ENCODE measurements at regions not wholly inside any gene's neighbourhood (a gene's known extent, or its start where the extent isn't known, plus 50 kb on each side); places are given as distances from the start of the nearest gene placed in this dataset.

DNA sequence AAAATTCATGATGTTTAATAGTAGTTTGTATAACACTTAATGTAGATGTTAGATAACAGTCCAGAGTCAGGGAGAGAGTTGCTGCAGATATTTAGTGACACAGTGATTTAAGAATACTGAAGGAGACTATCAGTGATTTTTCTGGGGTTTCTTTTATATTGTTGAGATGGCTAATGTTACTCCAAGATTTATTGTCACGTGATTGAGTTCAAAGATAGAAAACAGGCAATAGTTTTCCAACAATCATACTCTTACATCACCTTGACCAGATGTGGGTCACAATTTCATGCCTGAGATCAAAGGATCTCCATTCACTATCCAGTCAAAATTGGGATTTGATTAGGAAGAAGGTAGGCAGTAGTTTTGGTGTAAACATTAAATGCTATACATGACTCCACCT is 580.0 kb upstream of the ARRDC3 start:
- TF ChIP-seq, protein P1, sequence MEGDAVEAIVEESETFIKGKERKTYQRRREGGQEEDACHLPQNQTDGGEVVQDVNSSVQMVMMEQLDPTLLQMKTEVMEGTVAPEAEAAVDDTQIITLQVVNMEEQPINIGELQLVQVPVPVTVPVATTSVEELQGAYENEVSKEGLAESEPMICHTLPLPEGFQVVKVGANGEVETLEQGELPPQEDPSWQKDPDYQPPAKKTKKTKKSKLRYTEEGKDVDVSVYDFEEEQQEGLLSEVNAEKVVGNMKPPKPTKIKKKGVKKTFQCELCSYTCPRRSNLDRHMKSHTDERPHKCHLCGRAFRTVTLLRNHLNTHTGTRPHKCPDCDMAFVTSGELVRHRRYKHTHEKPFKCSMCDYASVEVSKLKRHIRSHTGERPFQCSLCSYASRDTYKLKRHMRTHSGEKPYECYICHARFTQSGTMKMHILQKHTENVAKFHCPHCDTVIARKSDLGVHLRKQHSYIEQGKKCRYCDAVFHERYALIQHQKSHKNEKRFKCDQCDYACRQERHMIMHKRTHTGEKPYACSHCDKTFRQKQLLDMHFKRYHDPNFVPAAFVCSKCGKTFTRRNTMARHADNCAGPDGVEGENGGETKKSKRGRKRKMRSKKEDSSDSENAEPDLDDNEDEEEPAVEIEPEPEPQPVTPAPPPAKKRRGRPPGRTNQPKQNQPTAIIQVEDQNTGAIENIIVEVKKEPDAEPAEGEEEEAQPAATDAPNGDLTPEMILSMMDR (IDR thresholded peaks at IDR 0.05): no peak
- no peak for TF ChIP-seq POLR2A (IDR thresholded peaks at IDR 0.05)
